Neural cell (in vitro differentiated cells): ENCODE measurements at regions not wholly inside any gene's neighbourhood (a gene's known extent, or its start where the extent isn't known, plus 50 kb on each side); places are given as distances from the start of the nearest gene placed in this dataset.

Source experiments
- EP300 ChIP-seq: fragments of 450-650 bp; conservative IDR thresholded peaks from 2 replicates; pipeline ENCODE4 v1.6.1; 2014; ENCODE audit warnings: antibody characterized with exemption, mild to moderate bottlenecking, moderate library complexity; ENCODE audit not compliant: poor library complexity, severe bottlenecking
- POLR2AphosphoS5 ChIP-seq: IDR thresholded peaks from 2 replicates; pipeline ENCODE4 v1.6.1; 2012
- SMC3 ChIP-seq: fragments of 450-650 bp; conservative IDR thresholded peaks from 2 replicates; pipeline ENCODE4 v1.6.1; 2014; ENCODE audit warnings: antibody characterized with exemption, mild to moderate bottlenecking, moderate library complexity; ENCODE audit not compliant: poor library complexity
- TF ChIP-seq, protein P1 (sequence below): fragments of 450-650 bp; IDR thresholded peaks from 2 replicates; pipeline ENCODE4 v1.5.1; 2014; ENCODE audit warnings: antibody characterized with exemption, mild to moderate bottlenecking, moderate library complexity; ENCODE audit not compliant: poor library complexity, severe bottlenecking

DNA sequence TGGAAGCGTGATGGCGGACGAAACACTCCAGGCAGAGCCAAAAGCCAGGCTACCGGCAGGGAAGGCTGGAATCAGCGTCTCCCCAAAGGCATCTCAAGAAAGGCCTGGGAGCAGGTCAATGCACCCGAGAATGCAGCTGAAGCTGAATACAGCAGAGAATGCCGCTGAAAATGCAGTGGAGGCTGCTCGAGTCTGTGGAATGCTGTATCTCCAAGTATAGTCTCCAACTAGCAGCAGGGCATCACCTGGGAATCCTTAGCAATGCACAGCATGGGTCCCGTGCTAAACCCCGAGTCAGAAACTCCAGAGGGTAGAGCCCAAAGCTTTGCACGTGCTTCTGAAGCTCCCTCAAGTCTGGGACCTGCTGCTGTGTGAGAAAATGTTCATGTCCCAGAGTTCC lies 191.1 kb upstream of the ALKAL2 start:
- TF ChIP-seq EP300 (no peak), SMC3 (no peak), POLR2AphosphoS5 (no peak)
- TF ChIP-seq, protein P1, sequence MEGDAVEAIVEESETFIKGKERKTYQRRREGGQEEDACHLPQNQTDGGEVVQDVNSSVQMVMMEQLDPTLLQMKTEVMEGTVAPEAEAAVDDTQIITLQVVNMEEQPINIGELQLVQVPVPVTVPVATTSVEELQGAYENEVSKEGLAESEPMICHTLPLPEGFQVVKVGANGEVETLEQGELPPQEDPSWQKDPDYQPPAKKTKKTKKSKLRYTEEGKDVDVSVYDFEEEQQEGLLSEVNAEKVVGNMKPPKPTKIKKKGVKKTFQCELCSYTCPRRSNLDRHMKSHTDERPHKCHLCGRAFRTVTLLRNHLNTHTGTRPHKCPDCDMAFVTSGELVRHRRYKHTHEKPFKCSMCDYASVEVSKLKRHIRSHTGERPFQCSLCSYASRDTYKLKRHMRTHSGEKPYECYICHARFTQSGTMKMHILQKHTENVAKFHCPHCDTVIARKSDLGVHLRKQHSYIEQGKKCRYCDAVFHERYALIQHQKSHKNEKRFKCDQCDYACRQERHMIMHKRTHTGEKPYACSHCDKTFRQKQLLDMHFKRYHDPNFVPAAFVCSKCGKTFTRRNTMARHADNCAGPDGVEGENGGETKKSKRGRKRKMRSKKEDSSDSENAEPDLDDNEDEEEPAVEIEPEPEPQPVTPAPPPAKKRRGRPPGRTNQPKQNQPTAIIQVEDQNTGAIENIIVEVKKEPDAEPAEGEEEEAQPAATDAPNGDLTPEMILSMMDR, result no peak
